Fibroblast of peridontal ligament (primary cell): ENCODE measurements at regions not wholly inside any gene's neighbourhood (a gene's known extent, or its start where the extent isn't known, plus 50 kb on each side); places are given as distances from the start of the nearest gene placed in this dataset.

Experiments used
- DNase-seq: peaks from one replicate; pipeline ENCODE4 v3.0.0-alpha.2; 2010; ENCODE audit errors: extremely low read depth

- no peak for DNase-seq
Measured at GRCh38 chr2:4369826-4370419, 666.5 kb downstream of the DCDC2C start.

- DNase-seq, result no peak
Measured at GRCh38 chr2:4370422-4371090, 667.2 kb downstream of the DCDC2C start.

GRCh38 chr2:4381049-4381448, 677.7 kb downstream of the DCDC2C start:
- no peak for DNase-seq

- no peak for DNase-seq
Measured at GRCh38 chr2:4381773-4382172, 678.4 kb downstream of the DCDC2C start.

- DNase-seq, result no peak
Measured at GRCh38 chr2:4391013-4391412, 687.6 kb downstream of the DCDC2C start.

- no peak for DNase-seq
Measured at GRCh38 chr2:4404363-4404762, 701.0 kb downstream of the DCDC2C start.

GRCh38 chr2:4408321-4408720, 704.9 kb downstream of the DCDC2C start:
- DNase-seq, result no peak

GRCh38 chr2:4412637-4413187, 709.3 kb downstream of the DCDC2C start:
- DNase-seq, result no peak

- no peak for DNase-seq
Measured at GRCh38 chr2:4415171-4415570, 711.8 kb downstream of the DCDC2C start.

GRCh38 chr2:4415810-4416413, 712.5 kb downstream of the DCDC2C start:
- no peak for DNase-seq

GRCh38 chr2:4416431-4416830, 713.1 kb downstream of the DCDC2C start:
- DNase-seq, result no peak

- DNase-seq, result no peak
Measured at GRCh38 chr2:4417771-4418170, 714.4 kb downstream of the DCDC2C start.

GRCh38 chr2:4420032-4420431, 716.7 kb downstream of the DCDC2C start:
- DNase-seq, result no peak

GRCh38 chr2:4424153-4424552, 720.8 kb downstream of the DCDC2C start:
- no peak for DNase-seq

- DNase-seq, result no peak
Measured at GRCh38 chr2:4427083-4427482, 723.7 kb downstream of the DCDC2C start.

- DNase-seq, result no peak
Measured at GRCh38 chr2:4445821-4446220, 742.4 kb downstream of the DCDC2C start.

GRCh38 chr2:4454907-4455306, 751.5 kb downstream of the DCDC2C start:
- DNase-seq, result no peak

- DNase-seq, result no peak
Measured at GRCh38 chr2:4455486-4456155, 752.2 kb downstream of the DCDC2C start.

GRCh38 chr2:4464634-4465266, 761.4 kb downstream of the DCDC2C start:
- DNase-seq, result no peak

GRCh38 chr2:4465671-4466070, 762.3 kb downstream of the DCDC2C start:
- no peak for DNase-seq

- DNase-seq, result no peak
Measured at GRCh38 chr2:4475618-4476017, 772.2 kb downstream of the DCDC2C start.

- DNase-seq, result no peak
Measured at GRCh38 chr2:4483050-4483449, 779.7 kb downstream of the DCDC2C start.
